Trophoblast cell (in vitro differentiated cells and primary cell): ENCODE measurements at regions not wholly inside any gene's neighbourhood (a gene's known extent, or its start where the extent isn't known, plus 50 kb on each side); places are given as distances from the start of the nearest gene placed in this dataset.

Source experiments
- DNase-seq, 2 donors: peaks; one replicate each; pipeline ENCODE4 v3.0.0-alpha.2; 2016
- H2AFZ ChIP-seq: 2 replicates; pipeline ENCODE4 v1.6.1; 2013; ENCODE audit warnings: low read length, moderate library complexity, mild to moderate bottlenecking; ENCODE audit not compliant: insufficient read depth, poor library complexity
- H2AK5ac ChIP-seq: 2 replicates; pipeline ENCODE4 v1.6.1; 2013; ENCODE audit warnings: mild to moderate bottlenecking, low read length
- H2BK120ac ChIP-seq: 2 replicates; pipeline ENCODE4 v1.6.1; 2013; ENCODE audit warnings: low read length, mild to moderate bottlenecking, moderate library complexity; ENCODE audit not compliant: insufficient read depth, poor library complexity
- H2BK12ac ChIP-seq: 2 replicates; pipeline ENCODE4 v1.6.1; 2013; ENCODE audit warnings: mild to moderate bottlenecking, low read length, moderate library complexity
- H2BK5ac ChIP-seq: 2 replicates; pipeline ENCODE4 v1.6.1; 2013; ENCODE audit warnings: low read length, low read depth, moderate library complexity, mild to moderate bottlenecking; ENCODE audit not compliant: poor library complexity
- H3K14ac ChIP-seq: 2 replicates; pipeline ENCODE4 v1.6.1; 2013; ENCODE audit warnings: mild to moderate bottlenecking, low read length
- H3K18ac ChIP-seq: 2 replicates; pipeline ENCODE4 v1.6.1; 2013; ENCODE audit warnings: mild to moderate bottlenecking, low read length
- H3K23ac ChIP-seq: 2 replicates; pipeline ENCODE4 v1.6.1; 2013; ENCODE audit warnings: low read length
- H3K27ac ChIP-seq: 2 replicates; pipeline ENCODE4 v1.5.1; 2013; ENCODE audit warnings: low read depth, mild to moderate bottlenecking, inconsistent platforms, low read length, moderate library complexity
- H3K27me3 ChIP-seq: 2 replicates; pipeline ENCODE4 v1.6.1; 2013; ENCODE audit warnings: inconsistent platforms, mild to moderate bottlenecking, low read length, moderate library complexity; ENCODE audit not compliant: insufficient read depth
- H3K36me3 ChIP-seq, 2 experiments: 1 replicate in 1 of 2; 2 replicates in 1 of 2; pipeline ENCODE4 v1.6.1; 2013; ENCODE audit warnings: low read length in 2 of 2, mild to moderate bottlenecking in 2 of 2, moderate library complexity in 1 of 2; ENCODE audit not compliant: insufficient read depth in 2 of 2, control insufficient read depth in 1 of 2
- H3K4ac ChIP-seq: 2 replicates; pipeline ENCODE4 v1.6.1; 2013; ENCODE audit warnings: low read depth, mild to moderate bottlenecking, low read length, moderate library complexity
- H3K4me1 ChIP-seq, 2 experiments: 1 replicate in 1 of 2; 2 replicates in 1 of 2; pipeline ENCODE4 v1.6.1; 2013; ENCODE audit warnings: low read length in 2 of 2, mild to moderate bottlenecking in 2 of 2, moderate library complexity in 1 of 2; ENCODE audit not compliant: insufficient read depth in 2 of 2, control insufficient read depth in 1 of 2
- H3K4me2 ChIP-seq: 2 replicates; pipeline ENCODE4 v1.6.1; 2013; ENCODE audit warnings: inconsistent platforms, mild to moderate bottlenecking, low read length, moderate library complexity
- H3K4me3 ChIP-seq: 2 replicates; pipeline ENCODE4 v1.5.1; 2013; ENCODE audit warnings: mild to moderate bottlenecking, low read depth, low read length, inconsistent platforms
- H3K79me1 ChIP-seq: one replicate; pipeline ENCODE4 v1.6.1; 2013; ENCODE audit warnings: low read length
- H3K79me2 ChIP-seq: 2 replicates; pipeline ENCODE4 v1.6.1; 2013; ENCODE audit warnings: low read length, mild to moderate bottlenecking; ENCODE audit not compliant: control insufficient read depth, insufficient read depth, poor library complexity
- H3K9ac ChIP-seq: 2 replicates; pipeline ENCODE4 v1.6.1; 2013; ENCODE audit warnings: mild to moderate bottlenecking, low read length
- H3K9me3 ChIP-seq: 2 replicates; pipeline ENCODE4 v1.6.1; 2013; ENCODE audit warnings: low read depth, mild to moderate bottlenecking, control low read depth, inconsistent platforms, low read length; ENCODE audit not compliant: insufficient read depth
- H4K12ac ChIP-seq: 2 replicates; pipeline ENCODE4 v1.6.1; 2013; ENCODE audit warnings: low read depth, mild to moderate bottlenecking, low read length, moderate library complexity
- H4K8ac ChIP-seq: 2 replicates; pipeline ENCODE4 v1.6.1; 2013; ENCODE audit warnings: low read depth, mild to moderate bottlenecking, low read length, moderate library complexity
- H4K91ac ChIP-seq: one replicate; pipeline ENCODE4 v1.6.1; 2013; ENCODE audit warnings: low read depth, mild to moderate bottlenecking, low read length, moderate library complexity
- WGBS: extraction: QIAGEN DNeasy Blood & Tissue Kit; methylation state at CpG from one replicate; pipeline ENCODE4 v1.1.7; 2013; ENCODE audit warnings: missing lambda C conversion rate; ENCODE audit not compliant: insufficient read length, insufficient coverage; ENCODE audit errors: extremely low coverage; 5-methylcytosine and 5-hydroxymethylcytosine counted together

- no peaks in the 10 kb centered on the region for H3K79me2 ChIP-seq
- no peak for DNase-seq
- no peak overlapping the region for H2AFZ ChIP-seq
- no peak overlapping the region for H4K8ac ChIP-seq
- no peak overlapping the region for H3K27ac ChIP-seq
- no peak overlapping the region for H2BK12ac ChIP-seq
- H3K36me3 ChIP-seq: no peaks in the 10 kb centered on the region
- no peak overlapping the region for H2BK120ac ChIP-seq
- H3K4me1 ChIP-seq: no peaks in the 10 kb centered on the region
- no peak overlapping the region for H3K4me3 ChIP-seq
- H2AK5ac ChIP-seq: no peak overlapping the region
- no peak overlapping the region for H3K4me2 ChIP-seq
- no CpG with 5 or more reads among the region's 4 CpGs for WGBS
- no peaks in the 10 kb centered on the region for H3K79me1 ChIP-seq
- H3K14ac ChIP-seq: no peak overlapping the region
- H3K23ac ChIP-seq: no peak overlapping the region
- H4K12ac ChIP-seq: no peak overlapping the region
- no peaks in the 10 kb centered on the region for H3K27me3 ChIP-seq
- no peak overlapping the region for H4K91ac ChIP-seq
- H2BK5ac ChIP-seq: no peak overlapping the region
- H3K4ac ChIP-seq: no peak overlapping the region
- no peaks in the 10 kb centered on the region for H3K9me3 ChIP-seq
- H3K18ac ChIP-seq: no peak overlapping the region
- no peak overlapping the region for H3K9ac ChIP-seq
Observed at GRCh38 chr9:26054600-26055520, 376.6 kb upstream of the TUSC1 start.

DNA sequence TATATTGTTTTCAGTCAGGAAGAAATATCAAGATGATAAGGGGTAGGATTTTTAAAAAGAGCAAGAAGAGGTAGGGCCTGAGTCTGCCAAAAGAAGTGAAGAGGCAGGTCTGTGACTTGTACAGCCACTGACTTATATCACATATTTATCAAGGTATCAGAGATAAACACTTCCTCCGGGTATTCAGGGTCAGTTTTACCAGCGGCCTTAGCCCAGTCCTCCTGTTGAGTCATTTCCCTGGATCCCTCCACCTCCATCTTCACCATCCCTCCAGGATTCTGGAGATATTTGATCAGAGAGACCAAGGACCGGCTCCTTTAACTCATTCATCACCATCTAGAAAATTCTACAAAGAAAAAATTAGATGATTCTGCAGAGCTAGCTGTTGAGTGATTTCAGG is 375.7 kb upstream of the TUSC1 start:
- H3K27me3 ChIP-seq: no peaks in the 10 kb centered on the region
- no peak overlapping the region for H4K8ac ChIP-seq
- no CpG with 5 or more reads among the region's 3 CpGs for WGBS

GRCh38 chr9:26043431-26043830 is 365.2 kb upstream of the TUSC1 start:
- Histone ChIP-seq H4K12ac (no peak overlapping the region), H3K27me3 (no peaks in the 10 kb centered on the region), H3K4me3 (no peak overlapping the region), H3K18ac (no peak overlapping the region), H3K9me3 (no peaks in the 10 kb centered on the region), H3K27ac (no peak overlapping the region), H3K14ac (no peak overlapping the region), H2BK12ac (no peak overlapping the region), H3K4me2 (no peak overlapping the region), H3K36me3 (no peaks in the 10 kb centered on the region), H2BK5ac (no peak overlapping the region), H3K23ac (no peak overlapping the region), H3K4me1 (no peaks in the 10 kb centered on the region), H2AK5ac (no peak overlapping the region), H2AFZ (no peak overlapping the region), H4K91ac (no peak overlapping the region), H3K79me2 (no peaks in the 10 kb centered on the region), H4K8ac (no peak overlapping the region), H2BK120ac (no peak overlapping the region), H3K4ac (no peak overlapping the region), H3K79me1 (no peaks in the 10 kb centered on the region), H3K9ac (no peak overlapping the region)
- DNase-seq: no peak
- no CpG with 5 or more reads among the region's 1 CpG for WGBS

More for the DNA sequence above, 375.7 kb upstream of the TUSC1 start:
- Histone ChIP-seq H3K4me3 (no peak overlapping the region), H2BK120ac (no peak overlapping the region), H4K91ac (no peak overlapping the region), H3K14ac (no peak overlapping the region), H3K36me3 (no peaks in the 10 kb centered on the region), H3K9ac (no peak overlapping the region), H3K79me2 (no peaks in the 10 kb centered on the region), H2BK5ac (no peak overlapping the region), H4K12ac (no peak overlapping the region), H3K4ac (no peak overlapping the region), H2AFZ (no peak overlapping the region), H3K9me3 (no peaks in the 10 kb centered on the region), H3K4me2 (no peak overlapping the region), H2AK5ac (no peak overlapping the region), H2BK12ac (no peak overlapping the region), H3K23ac (no peak overlapping the region), H3K4me1 (no peaks in the 10 kb centered on the region), H3K79me1 (no peaks in the 10 kb centered on the region), H3K18ac (no peak overlapping the region), H3K27ac (no peak overlapping the region)
- peak; percentile 6 to 44 for DNase-seq

DNA sequence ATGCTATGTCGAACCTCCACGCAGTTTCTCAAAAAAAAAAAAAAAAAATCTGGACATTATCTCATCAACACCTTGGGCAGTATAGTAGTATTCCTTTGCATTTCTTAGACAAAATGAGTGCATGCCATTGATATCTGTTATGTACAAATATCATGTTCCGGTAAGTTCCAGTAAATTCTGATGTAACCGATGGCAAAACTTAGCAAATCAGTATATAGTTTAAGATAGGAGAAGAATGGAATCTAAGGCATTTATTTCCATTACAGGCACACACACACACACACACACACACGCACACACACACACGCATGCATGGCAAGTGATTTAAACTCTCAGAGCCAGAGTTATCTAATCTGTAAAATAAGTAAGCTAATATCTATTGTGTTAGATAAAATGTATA is 356.5 kb upstream of the TUSC1 start:
- Histone ChIP-seq H3K36me3 (no peaks in the 10 kb centered on the region), H2AK5ac (no peak overlapping the region), H3K4me1 (no peaks in the 10 kb centered on the region), H3K14ac (no peak overlapping the region), H4K91ac (no peak overlapping the region), H3K18ac (no peak overlapping the region), H3K79me2 (no peaks in the 10 kb centered on the region), H2BK5ac (no peak overlapping the region), H4K12ac (no peak overlapping the region), H3K23ac (no peak overlapping the region), H3K4me3 (no peak overlapping the region), H3K4me2 (no peak overlapping the region), H3K9me3 (no peaks in the 10 kb centered on the region), H2AFZ (no peak overlapping the region), H3K4ac (no peak overlapping the region), H2BK12ac (no peak overlapping the region), H3K79me1 (no peaks in the 10 kb centered on the region), H4K8ac (no peak overlapping the region), H2BK120ac (no peak overlapping the region), H3K27ac (no peak overlapping the region), H3K27me3 (no peaks in the 10 kb centered on the region), H3K9ac (no peak overlapping the region)
- DNase-seq: peak; percentile 7 to 75
- WGBS: no CpG with 5 or more reads among the region's 6 CpGs
